GM23338 (cell line): ENCODE measurements at regions not wholly inside any gene's neighbourhood (a gene's known extent, or its start where the extent isn't known, plus 50 kb on each side); places are given as distances from the start of the nearest gene placed in this dataset.

Source experiments
- ATAC-seq: fragments of 200-7000 bp; cut with Tn5 transposase; 3 replicates; pipeline ENCODE4 v1.9.1; 2020
- DNase-seq: peaks from one replicate; pipeline ENCODE4 v3.0.0-alpha.2; 2015; ENCODE audit warnings: low spot score
- H2AFZ ChIP-seq: fragments of 200-600 bp; sonication (generic); 2 replicates; pipeline ENCODE4 v1.8.0; 2016; ENCODE audit warnings: antibody characterized with exemption, mild to moderate bottlenecking, moderate library complexity
- H3F3A ChIP-seq: fragments of 200-600 bp; sonication (generic); replicated peaks from 2 replicates; pipeline ENCODE4 v1.8.0; 2017; ENCODE audit warnings: antibody characterized with exemption, mixed run types, low read depth
- H3K27ac ChIP-seq: fragments of 200-600 bp; sonication (generic); 2 replicates; pipeline ENCODE4 v1.6.1; 2016; ENCODE audit warnings: low read depth
- H3K27me3 ChIP-seq: fragments of 200-600 bp; sonication (generic); 2 replicates; pipeline ENCODE4 v1.8.0; 2016; ENCODE audit warnings: mild to moderate bottlenecking, mixed run types, moderate library complexity; ENCODE audit not compliant: insufficient read depth
- H3K36me3 ChIP-seq: fragments of 200-600 bp; sonication (generic); 2 replicates; pipeline ENCODE4 v1.8.0; 2016; ENCODE audit warnings: mild to moderate bottlenecking; ENCODE audit not compliant: insufficient read depth
- H3K4me1 ChIP-seq: fragments of 200-600 bp; sonication (generic); 2 replicates; pipeline ENCODE4 v1.8.0; 2016; ENCODE audit warnings: mild to moderate bottlenecking, moderate library complexity; ENCODE audit not compliant: insufficient read depth
- H3K4me2 ChIP-seq: fragments of 200-600 bp; sonication (generic); 2 replicates; pipeline ENCODE4 v1.7.1; 2017; ENCODE audit warnings: mixed run types
- H3K4me3 ChIP-seq: fragments of 200-600 bp; sonication (generic); 2 replicates; pipeline ENCODE4 v1.6.1; 2016; ENCODE audit warnings: mixed run types
- H3K79me2 ChIP-seq: fragments of 200-600 bp; sonication (generic); replicated peaks from 2 replicates; pipeline ENCODE4 v1.8.0; 2017; ENCODE audit warnings: mild to moderate bottlenecking; ENCODE audit not compliant: insufficient read depth
- H3K9me2 ChIP-seq: fragments of 200-600 bp; sonication (generic); 2 replicates; pipeline ENCODE4 v1.8.0; 2017; ENCODE audit not compliant: insufficient read depth
- H4K20me1 ChIP-seq: fragments of 200-600 bp; sonication (generic); replicated peaks from 2 replicates; pipeline ENCODE4 v1.8.0; 2017; ENCODE audit warnings: mild to moderate bottlenecking; ENCODE audit not compliant: insufficient read depth
- H3K27ac Mint-ChIP-seq: 2 replicates; pipeline ENCODE4 v1.8.0; 2020; ENCODE audit warnings: inconsistent platforms, mild to moderate bottlenecking, moderate library complexity, mixed read lengths
- H3K27me3 Mint-ChIP-seq: 3 replicates; pipeline ENCODE4 v1.8.0; 2022; ENCODE audit warnings: low read depth, mild to moderate bottlenecking, moderate library complexity, mixed read lengths, inconsistent platforms; ENCODE audit not compliant: insufficient read depth, poor library complexity
- H3K36me3 Mint-ChIP-seq: 3 replicates; pipeline ENCODE4 v1.8.0; 2021; ENCODE audit warnings: low read depth, mild to moderate bottlenecking, inconsistent platforms, moderate library complexity, mixed read lengths
- H3K4me1 Mint-ChIP-seq: 3 replicates; pipeline ENCODE4 v1.8.0; 2020; ENCODE audit warnings: mild to moderate bottlenecking, inconsistent platforms, mixed read lengths
- H3K4me3 Mint-ChIP-seq: 3 replicates; pipeline ENCODE4 v1.8.0; 2021; ENCODE audit warnings: moderate library complexity, mild to moderate bottlenecking, inconsistent platforms, mixed read lengths
- H3K9me3 Mint-ChIP-seq: 3 replicates; pipeline ENCODE4 v1.8.0; 2020; ENCODE audit warnings: moderate library complexity, mild to moderate bottlenecking, inconsistent platforms, mixed read lengths
- CREB1 ChIP-seq: fragments of 250-450 bp; sonication (Bioruptor Pico); IDR thresholded peaks from 2 replicates; pipeline ENCODE4 v1.5.0; 2020; ENCODE audit warnings: low read depth, mild to moderate bottlenecking, moderate library complexity
- CTCF ChIP-seq, 2 experiments: fragments of 200-600 bp in 1 of 2; sonication (generic) in 1 of 2; conservative IDR thresholded peaks; 2 replicates each; pipeline versions ENCODE4 v1.5.1 to v1.6.1; 2016 to 2017; ENCODE audit warnings: antibody characterized with exemption in 2 of 2, low read depth in 2 of 2, mild to moderate bottlenecking in 2 of 2, moderate library complexity in 1 of 2
- ETS1 ChIP-seq: IDR thresholded peaks from 2 replicates; pipeline ENCODE4 v1.6.1; 2016; ENCODE audit warnings: antibody characterized with exemption
- EZH2 ChIP-seq: fragments of 200-600 bp; sonication (generic); IDR thresholded peaks from one replicate; pipeline ENCODE4 v1.8.0; 2017; ENCODE audit warnings: antibody characterized with exemption, mild to moderate bottlenecking, low read depth; ENCODE audit not compliant: unreplicated experiment
- EZH2phosphoT487 ChIP-seq: fragments of 200-600 bp; sonication (generic); IDR thresholded peaks from one replicate; pipeline ENCODE4 v1.8.1; 2018; ENCODE audit warnings: antibody characterized with exemption; ENCODE audit not compliant: unreplicated experiment
- JUNB ChIP-seq: IDR thresholded peaks from one replicate; pipeline ENCODE4 v1.6.1; 2016; ENCODE audit warnings: antibody characterized with exemption; ENCODE audit not compliant: unreplicated experiment
- NANOG ChIP-seq: IDR thresholded peaks from 2 replicates; pipeline ENCODE4 v1.6.1; 2016; ENCODE audit warnings: antibody characterized with exemption, borderline replicate concordance
- POLR2AphosphoS5 ChIP-seq: IDR thresholded peaks from 2 replicates; pipeline ENCODE4 v1.6.1; 2016; ENCODE audit warnings: antibody characterized with exemption, low read depth
- REST ChIP-seq: IDR thresholded peaks from one replicate; pipeline ENCODE4 v1.6.1; 2018; ENCODE audit warnings: antibody characterized with exemption; ENCODE audit not compliant: unreplicated experiment
- STAT1 ChIP-seq: IDR thresholded peaks from one replicate; pipeline ENCODE4 v1.6.1; 2016; ENCODE audit warnings: antibody characterized with exemption; ENCODE audit not compliant: unreplicated experiment
- ZNF114 ChIP-seq: fragments of 250-450 bp; sonication (Bioruptor Pico); IDR thresholded peaks from 2 replicates; pipeline ENCODE4 v1.5.0; 2020; ENCODE audit warnings: mild to moderate bottlenecking, moderate library complexity
- ZNF331 ChIP-seq: fragments of 250-450 bp; sonication (Bioruptor Pico); IDR thresholded peaks from 2 replicates; pipeline ENCODE4 v1.5.0; 2020; ENCODE audit warnings: low read depth, mild to moderate bottlenecking, moderate library complexity
- ZNF462 ChIP-seq: fragments of 250-450 bp; sonication (Bioruptor Pico); IDR thresholded peaks from 2 replicates; pipeline ENCODE4 v1.5.0; 2020; ENCODE audit warnings: mild to moderate bottlenecking, moderate library complexity

- Mint-ChIP-seq H3K27ac (no peak overlapping the region; the same call in 1 of the 2 replicates), H3K4me3 (no peak overlapping the region), H3K27me3 (no peaks in the 10 kb centered on the region), H3K9me3 (no peaks in the 10 kb centered on the region), H3K4me1 (peaks cover 6% of the 10 kb centered on the region), H3K36me3 (no peaks in the 10 kb centered on the region)
- peaks cover 4% of the 10 kb centered on the region for H3K9me2 ChIP-seq
- TF ChIP-seq ZNF331 (no peak), EZH2 (no peak), STAT1 (no peak), NANOG (no peak), CTCF (conservative IDR thresholded peaks at IDR 0.05; ENCODE audit: low read depth in 2 of 2) (no peak), EZH2phosphoT487 (no peak), JUNB (no peak), ZNF462 (CRISPR knock-in tag) (no peak), ZNF114 (CRISPR knock-in tag) (no peak), CREB1 (CRISPR knock-in tag) (no peak), POLR2AphosphoS5 (no peak), REST (no peak), ETS1 (no peak)
- H3K4me3 ChIP-seq: no peak overlapping the region
- no peak for ATAC-seq
- H3K79me2 ChIP-seq: no peaks in the 10 kb centered on the region
- H3K36me3 ChIP-seq: no peaks in the 10 kb centered on the region
- no peak overlapping the region for H3K27ac ChIP-seq
- no peaks in the 10 kb centered on the region for H3K4me1 ChIP-seq
- H3K27me3 ChIP-seq: no peaks in the 10 kb centered on the region
- DNase-seq: no peak
- peak overlapping the region; percentile 60; the same call in 1 of the 2 replicates for H2AFZ ChIP-seq
- no peaks in the 10 kb centered on the region for H3F3A ChIP-seq
- H3K4me2 ChIP-seq: no peak overlapping the region
- H4K20me1 ChIP-seq: no peaks in the 10 kb centered on the region
These were observed 357.5 kb downstream of the TLE4 start for GRCh38 chr9:79929285-79929684.
